WTC11 (cell line): ENCODE measurements at regions not wholly inside any gene's neighbourhood (a gene's known extent, or its start where the extent isn't known, plus 50 kb on each side); places are given as distances from the start of the nearest gene placed in this dataset.

Source experiments
- AFF4 ChIP-seq: sonication (generic); formaldehyde crosslinking; IDR thresholded peaks from 2 replicates; pipeline ENCODE4 v1.8.1; 2023; ENCODE audit warnings: mild to moderate bottlenecking, missing genetic modification reagents, borderline replicate concordance
- ATF3 ChIP-seq: sonication (generic); formaldehyde crosslinking; conservative IDR thresholded peaks from 2 replicates; pipeline ENCODE4 v1.8.1; 2022; ENCODE audit warnings: mild to moderate bottlenecking, missing genetic modification reagents
- CTCF ChIP-seq: fragments of 200-600 bp; IDR thresholded peaks from 2 replicates; pipeline ENCODE4 v1.8.0; 2022; ENCODE audit warnings: antibody characterized with exemption
- E2F4 ChIP-seq: sonication (generic); formaldehyde crosslinking; IDR thresholded peaks from 2 replicates; pipeline ENCODE4 v1.8.1; 2022; ENCODE audit warnings: low read depth, mild to moderate bottlenecking, moderate library complexity, missing genetic modification reagents, borderline replicate concordance
- E2F5 ChIP-seq: sonication (generic); formaldehyde crosslinking; IDR thresholded peaks from 2 replicates; pipeline ENCODE4 v1.8.1; 2022; ENCODE audit warnings: mild to moderate bottlenecking, moderate library complexity, missing genetic modification reagents
- GABPB1 ChIP-seq: sonication (generic); formaldehyde crosslinking; IDR thresholded peaks from 2 replicates; pipeline ENCODE4 v1.8.1; 2023; ENCODE audit warnings: mild to moderate bottlenecking, missing genetic modification reagents
- HMGXB4 ChIP-seq: sonication (generic); formaldehyde crosslinking; IDR thresholded peaks from 2 replicates; pipeline ENCODE4 v1.8.1; 2023; ENCODE audit warnings: mild to moderate bottlenecking, moderate library complexity, missing genetic modification reagents
- NFYB ChIP-seq: sonication (generic); formaldehyde crosslinking; conservative IDR thresholded peaks from 2 replicates; pipeline ENCODE4 v1.8.0; 2022; ENCODE audit warnings: low read depth, missing genetic modification reagents
- NR2C2 ChIP-seq: sonication (generic); formaldehyde crosslinking; IDR thresholded peaks from 2 replicates; pipeline ENCODE4 v1.8.0; 2022; ENCODE audit warnings: mild to moderate bottlenecking, missing genetic modification reagents
- NR3C1 ChIP-seq: sonication (generic); formaldehyde crosslinking; conservative IDR thresholded peaks from 2 replicates; pipeline ENCODE4 v1.8.1; 2023; ENCODE audit warnings: low read depth, mild to moderate bottlenecking, missing genetic modification reagents
- TCF7 ChIP-seq: sonication (generic); formaldehyde crosslinking; IDR thresholded peaks from 2 replicates; pipeline ENCODE4 v1.8.0; 2022; ENCODE audit warnings: mild to moderate bottlenecking, low read depth, missing genetic modification reagents, moderate library complexity
- TP53 ChIP-seq: sonication (generic); formaldehyde crosslinking; IDR thresholded peaks from 2 replicates; pipeline ENCODE4 v1.8.1; 2023; ENCODE audit warnings: mild to moderate bottlenecking, missing genetic modification reagents
- ZNF263 ChIP-seq: sonication (generic); formaldehyde crosslinking; IDR thresholded peaks from 2 replicates; pipeline ENCODE4 v1.8.1; 2022; ENCODE audit warnings: low read depth, mild to moderate bottlenecking, moderate library complexity, missing genetic modification reagents
- ZNF423 ChIP-seq: fragments of 250-450 bp; sonication (Bioruptor Pico); IDR thresholded peaks from 2 replicates; pipeline ENCODE4 v2.1.2; 2022; ENCODE audit warnings: mild to moderate bottlenecking, moderate library complexity

GRCh38 chr4:79132826-79133225, 193.0 kb downstream of the NAA11 start:
- TF ChIP-seq TP53 (CRISPR knock-in tag), result no peak
- no peak for TF ChIP-seq NR3C1 (CRISPR knock-in tag)
- no peak for TF ChIP-seq GABPB1 (CRISPR knock-in tag)
- no peak for TF ChIP-seq HMGXB4 (CRISPR knock-in tag)
- no peak for TF ChIP-seq CTCF
- TF ChIP-seq ZNF263 (CRISPR knock-in tag), result no peak
- TF ChIP-seq NFYB (CRISPR knock-in tag), result no peak
- no peak for TF ChIP-seq E2F5 (CRISPR knock-in tag)
- TF ChIP-seq E2F4, result no peak
- TF ChIP-seq ATF3 (CRISPR knock-in tag), result no peak
- no peak for TF ChIP-seq AFF4 (CRISPR knock-in tag)
- no peak for TF ChIP-seq TCF7 (CRISPR knock-in tag)
- TF ChIP-seq ZNF423, result no peak
- TF ChIP-seq NR2C2 (CRISPR knock-in tag), result no peak
